ENCODE measurements at regions not wholly inside any gene's neighbourhood (a gene's known extent, or its start where the extent isn't known, plus 50 kb on each side); places are given as distances from the start of the nearest gene placed in this dataset.

- no peak for DNase-seq
These were observed 158.3 kb upstream of the PIEZO2 start for GRCh38 chr18:11307716-11308115.

- no peak for DNase-seq
These were observed 156.1 kb upstream of the PIEZO2 start for GRCh38 chr18:11305507-11305906.

- no peak for DNase-seq
These were observed 155.6 kb upstream of the PIEZO2 start for GRCh38 chr18:11304928-11305327.

GRCh38 chr18:11296946-11297345 lies 147.6 kb upstream of the PIEZO2 start:
- DNase-seq, result no peak

- no peak for DNase-seq
These were observed 144.4 kb upstream of the PIEZO2 start for GRCh38 chr18:11293794-11294193.

GRCh38 chr18:11290786-11291185 lies 141.4 kb upstream of the PIEZO2 start:
- no peak for DNase-seq

GRCh38 chr18:11289248-11289647 lies 139.9 kb upstream of the PIEZO2 start:
- DNase-seq, result no peak

GRCh38 chr18:11288401-11288800 lies 139.0 kb upstream of the PIEZO2 start:
- DNase-seq, result no peak

GRCh38 chr18:11286431-11286830 lies 137.1 kb upstream of the PIEZO2 start:
- no peak for DNase-seq

- DNase-seq, result no peak
These were observed 135.4 kb upstream of the PIEZO2 start for GRCh38 chr18:11284811-11285210.

- DNase-seq, result no peak
These were observed 135.0 kb upstream of the PIEZO2 start for GRCh38 chr18:11284349-11284748.

- DNase-seq, result no peak
These were observed 134.3 kb upstream of the PIEZO2 start for GRCh38 chr18:11283479-11284161.

GRCh38 chr18:11279461-11279860 lies 130.1 kb upstream of the PIEZO2 start:
- DNase-seq, result no peak

- no peak for DNase-seq
These were observed 127.3 kb upstream of the PIEZO2 start for GRCh38 chr18:11276678-11277077.

- DNase-seq, result no peak
These were observed 124.9 kb upstream of the PIEZO2 start for GRCh38 chr18:11274144-11274794.

GRCh38 chr18:11272516-11272915 lies 123.1 kb upstream of the PIEZO2 start:
- DNase-seq, result no peak

- DNase-seq, result no peak
These were observed 122.6 kb upstream of the PIEZO2 start for GRCh38 chr18:11271954-11272353.

- no peak for DNase-seq
These were observed 119.9 kb upstream of the PIEZO2 start for GRCh38 chr18:11269257-11269656.

GRCh38 chr18:11268741-11269233 lies 119.4 kb upstream of the PIEZO2 start:
- no peak for DNase-seq

GRCh38 chr18:11268153-11268552 lies 118.8 kb upstream of the PIEZO2 start:
- no peak for DNase-seq

- no peak for DNase-seq
These were observed 117.6 kb upstream of the PIEZO2 start for GRCh38 chr18:11266781-11267480.

- no peak for DNase-seq
These were observed 112.1 kb upstream of the PIEZO2 start for GRCh38 chr18:11261486-11261885.

- no peak for DNase-seq
These were observed 111.6 kb upstream of the PIEZO2 start for GRCh38 chr18:11260961-11261461.
